ENCODE measurements at regions not wholly inside any gene's neighbourhood (a gene's known extent, or its start where the extent isn't known, plus 50 kb on each side); places are given as distances from the start of the nearest gene placed in this dataset.

DNA sequence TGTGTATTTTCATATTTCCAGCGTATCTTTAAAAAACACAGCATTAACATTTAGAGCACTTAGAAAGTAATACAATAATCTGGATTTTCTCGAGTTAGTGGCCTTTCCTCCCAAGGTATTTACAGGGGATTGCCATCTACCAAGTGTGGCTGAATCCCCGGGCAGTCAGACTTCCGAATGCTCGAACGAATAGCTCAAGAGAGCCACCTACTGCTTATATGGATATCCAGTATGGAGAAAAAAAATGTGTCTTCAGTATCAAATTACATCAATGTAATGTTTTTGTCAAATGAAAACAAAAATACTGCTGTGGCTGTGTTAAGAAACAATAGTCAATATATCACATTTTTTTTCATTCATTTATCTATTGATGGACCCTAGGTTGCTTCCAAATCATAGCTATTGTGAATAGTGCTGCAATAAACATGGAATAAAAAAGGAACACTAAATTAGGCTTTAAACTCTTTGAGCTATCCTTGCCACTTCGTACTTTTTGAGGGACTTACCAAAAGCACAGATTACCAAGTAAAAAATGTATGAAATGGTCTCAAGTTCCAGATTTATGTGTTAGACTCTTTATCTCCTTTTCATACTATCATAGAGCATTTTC lies 654.5 kb upstream of the PTCHD4 start:
- no peak overlapping the region for H3K4me3 ChIP-seq (ENCODE audit: low read depth, low read length)
- peak; percentile 87 for DNase-seq (ENCODE audit: low read depth)
- TF ChIP-seq, protein P1, sequence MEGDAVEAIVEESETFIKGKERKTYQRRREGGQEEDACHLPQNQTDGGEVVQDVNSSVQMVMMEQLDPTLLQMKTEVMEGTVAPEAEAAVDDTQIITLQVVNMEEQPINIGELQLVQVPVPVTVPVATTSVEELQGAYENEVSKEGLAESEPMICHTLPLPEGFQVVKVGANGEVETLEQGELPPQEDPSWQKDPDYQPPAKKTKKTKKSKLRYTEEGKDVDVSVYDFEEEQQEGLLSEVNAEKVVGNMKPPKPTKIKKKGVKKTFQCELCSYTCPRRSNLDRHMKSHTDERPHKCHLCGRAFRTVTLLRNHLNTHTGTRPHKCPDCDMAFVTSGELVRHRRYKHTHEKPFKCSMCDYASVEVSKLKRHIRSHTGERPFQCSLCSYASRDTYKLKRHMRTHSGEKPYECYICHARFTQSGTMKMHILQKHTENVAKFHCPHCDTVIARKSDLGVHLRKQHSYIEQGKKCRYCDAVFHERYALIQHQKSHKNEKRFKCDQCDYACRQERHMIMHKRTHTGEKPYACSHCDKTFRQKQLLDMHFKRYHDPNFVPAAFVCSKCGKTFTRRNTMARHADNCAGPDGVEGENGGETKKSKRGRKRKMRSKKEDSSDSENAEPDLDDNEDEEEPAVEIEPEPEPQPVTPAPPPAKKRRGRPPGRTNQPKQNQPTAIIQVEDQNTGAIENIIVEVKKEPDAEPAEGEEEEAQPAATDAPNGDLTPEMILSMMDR (conservative IDR thresholded peaks at IDR 0.05; ENCODE audit: low read depth, low read length), result peak; percentile 79

DNA sequence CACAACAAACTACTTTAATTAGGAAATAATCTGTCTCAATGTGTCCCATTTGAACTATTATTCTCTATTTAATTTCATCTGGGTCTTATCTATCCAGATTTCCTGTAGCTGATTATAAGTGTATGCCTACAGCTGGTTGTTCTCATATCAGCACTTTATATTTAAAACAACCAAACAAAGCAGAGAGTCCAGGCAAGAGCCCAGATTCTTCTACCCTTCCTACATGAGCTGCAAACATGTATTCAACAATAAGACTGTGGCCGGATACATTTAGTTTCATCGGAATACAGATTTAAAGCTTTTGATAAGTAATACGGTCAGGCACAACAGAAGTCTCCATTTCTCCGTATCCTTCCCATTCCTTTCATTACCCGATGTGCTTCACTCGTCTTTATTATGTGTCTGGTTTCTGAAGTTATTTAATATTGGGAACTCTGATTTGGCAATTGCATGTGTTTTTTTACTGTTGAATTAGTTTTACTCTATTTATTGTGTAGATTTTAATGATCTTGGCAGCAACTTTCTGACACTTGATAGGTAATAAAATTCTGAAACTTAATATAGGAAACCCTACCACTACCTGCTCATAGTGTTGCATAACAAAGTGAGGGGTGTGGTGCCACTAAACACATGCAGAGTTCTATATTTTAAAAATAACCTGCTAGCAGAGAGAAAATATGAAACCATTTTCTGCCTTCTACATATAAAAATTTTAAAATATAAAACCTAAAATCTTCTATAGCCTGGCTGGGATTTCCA lies 653.5 kb upstream of the PTCHD4 start:
- peak; percentile 23 for DNase-seq (ENCODE audit: low read depth)
- TF ChIP-seq, protein P1 (conservative IDR thresholded peaks at IDR 0.05; ENCODE audit: low read depth, low read length), result no peak
- peak overlapping the region; percentile 18 for H3K4me3 ChIP-seq (ENCODE audit: low read depth, low read length)

DNA sequence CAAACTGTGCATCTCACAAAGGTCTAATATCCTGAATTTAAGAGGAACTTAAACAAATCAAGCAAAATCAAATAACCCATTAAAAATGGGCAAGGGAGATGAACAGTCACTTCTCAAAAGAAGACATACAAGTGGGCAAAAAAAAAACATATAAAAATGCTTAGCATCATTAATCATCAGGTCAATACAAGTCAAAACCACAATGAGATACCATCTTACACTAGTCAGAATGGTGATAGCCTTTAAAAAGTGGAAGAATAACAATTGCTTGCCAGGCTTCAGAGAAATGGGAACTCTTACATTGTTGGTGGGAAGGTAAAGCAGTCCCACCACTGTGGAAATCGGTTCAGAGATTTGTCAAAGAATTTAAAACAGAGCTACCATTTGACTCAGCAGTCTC lies 646.7 kb upstream of the PTCHD4 start:
- no peak for DNase-seq (ENCODE audit: low read depth)
- TF ChIP-seq, protein P1 (conservative IDR thresholded peaks at IDR 0.05; ENCODE audit: low read depth, low read length), result no peak
- H3K4me3 ChIP-seq (ENCODE audit: low read depth, low read length), result no peak overlapping the region

DNA sequence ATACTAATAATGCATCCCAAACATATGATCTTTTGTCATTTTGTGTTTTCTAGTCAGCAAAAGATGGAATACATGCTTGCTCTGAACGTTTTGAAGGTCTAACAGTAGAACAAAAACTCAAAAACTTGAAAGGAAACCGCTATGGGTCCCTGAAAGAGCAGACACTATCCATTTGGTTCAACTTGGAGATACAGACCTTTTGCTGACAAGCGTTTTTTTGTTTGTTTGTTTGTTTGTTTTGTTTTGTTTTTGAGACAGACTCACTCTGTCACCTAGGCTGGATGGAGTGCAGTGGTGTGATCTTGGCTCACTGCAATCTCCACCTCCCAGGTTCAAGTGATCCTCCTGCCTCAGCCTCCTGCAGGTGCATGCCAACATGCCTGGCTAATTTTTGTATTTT lies 644.3 kb upstream of the PTCHD4 start:
- H3K4me3 ChIP-seq (ENCODE audit: low read depth, low read length), result no peak overlapping the region
- DNase-seq (ENCODE audit: low read depth), result no peak
- TF ChIP-seq, protein P1 (conservative IDR thresholded peaks at IDR 0.05; ENCODE audit: low read depth, low read length), result no peak

DNA sequence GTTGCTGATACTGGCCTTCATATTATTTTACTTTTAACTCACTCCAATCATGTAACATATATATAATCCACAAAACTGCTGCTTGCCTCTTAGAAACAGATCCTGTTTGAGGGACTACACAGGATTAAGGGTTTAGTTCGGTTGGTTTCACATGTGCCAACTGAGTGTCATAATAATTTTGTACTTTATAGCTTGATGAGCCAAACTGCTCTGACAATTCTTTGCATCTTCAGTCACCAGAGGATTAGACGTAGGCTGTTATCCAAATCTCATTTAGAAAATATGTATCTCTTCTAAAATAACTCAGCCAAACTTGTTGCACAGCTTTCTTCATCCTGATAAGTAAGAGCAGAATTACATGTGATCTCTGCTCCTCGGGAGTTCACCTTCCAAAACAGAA lies 643.6 kb upstream of the PTCHD4 start:
- no peak for DNase-seq (ENCODE audit: low read depth)
- no peak overlapping the region for H3K4me3 ChIP-seq (ENCODE audit: low read depth, low read length)
- TF ChIP-seq, protein P1 (conservative IDR thresholded peaks at IDR 0.05; ENCODE audit: low read depth, low read length), result no peak

DNA sequence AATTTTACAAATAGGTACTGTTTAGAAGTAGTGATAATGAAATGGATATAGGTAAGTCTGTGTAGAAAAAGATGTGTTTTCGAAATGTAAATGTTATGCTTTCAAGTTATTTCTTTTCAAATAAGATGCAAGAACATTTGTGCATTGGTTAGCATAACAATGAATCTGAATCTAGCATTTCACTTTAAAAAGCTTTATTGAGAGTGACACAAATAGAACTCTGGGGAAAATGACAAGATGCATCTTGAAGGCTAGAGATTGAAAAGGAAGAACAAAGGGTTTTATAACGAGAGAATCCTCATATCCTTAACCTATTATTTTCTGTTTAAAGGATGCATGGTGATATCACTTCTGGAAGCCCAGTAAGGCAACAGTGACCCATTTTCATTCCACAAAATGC lies 639.9 kb upstream of the PTCHD4 start:
- TF ChIP-seq, protein P1 (conservative IDR thresholded peaks at IDR 0.05; ENCODE audit: low read depth, low read length), result no peak
- DNase-seq (ENCODE audit: low read depth), result no peak
- H3K4me3 ChIP-seq (ENCODE audit: low read depth, low read length), result no peak overlapping the region

DNA sequence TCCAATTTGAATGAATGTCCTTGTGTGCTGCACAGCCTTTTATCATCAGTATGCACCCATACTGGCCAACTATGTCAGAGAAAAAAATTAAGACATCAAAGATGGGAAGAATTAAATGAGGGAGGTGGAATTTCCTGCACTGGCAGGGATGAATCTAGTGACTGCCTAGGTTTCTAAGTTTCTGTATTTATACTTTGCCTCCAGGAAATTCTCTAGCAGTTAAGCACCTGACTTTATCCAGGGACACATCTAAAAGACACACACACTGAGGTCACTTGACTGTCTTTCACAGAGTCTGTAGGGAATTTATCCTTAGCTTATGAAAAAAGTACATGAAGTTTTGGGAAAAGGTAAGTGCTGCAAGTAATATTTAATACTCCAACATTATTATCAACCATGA lies 636.5 kb upstream of the PTCHD4 start:
- no peak overlapping the region for H3K4me3 ChIP-seq (ENCODE audit: low read depth, low read length)
- no peak for DNase-seq (ENCODE audit: low read depth)
- TF ChIP-seq, protein P1 (conservative IDR thresholded peaks at IDR 0.05; ENCODE audit: low read depth, low read length), result no peak
